Choroid plexus epithelial cell (primary cell): ENCODE measurements at regions not wholly inside any gene's neighbourhood (a gene's known extent, or its start where the extent isn't known, plus 50 kb on each side); places are given as distances from the start of the nearest gene placed in this dataset.

Experiments used
- DNase-seq: peaks from one replicate; pipeline ENCODE4 v3.0.0-alpha.2; 2010; ENCODE audit warnings: low read depth
- H3K4me3 ChIP-seq: 2 replicates; pipeline ENCODE4 v1.5.1; 2011; ENCODE audit warnings: low read depth, mild to moderate bottlenecking, control low read depth, low read length, moderate library complexity
- TF ChIP-seq, protein P1 (sequence below): conservative IDR thresholded peaks from 2 replicates; pipeline ENCODE4 v1.5.1; 2011; ENCODE audit warnings: low read depth, mild to moderate bottlenecking, control low read depth, inconsistent platforms, low read length, moderate library complexity

DNA sequence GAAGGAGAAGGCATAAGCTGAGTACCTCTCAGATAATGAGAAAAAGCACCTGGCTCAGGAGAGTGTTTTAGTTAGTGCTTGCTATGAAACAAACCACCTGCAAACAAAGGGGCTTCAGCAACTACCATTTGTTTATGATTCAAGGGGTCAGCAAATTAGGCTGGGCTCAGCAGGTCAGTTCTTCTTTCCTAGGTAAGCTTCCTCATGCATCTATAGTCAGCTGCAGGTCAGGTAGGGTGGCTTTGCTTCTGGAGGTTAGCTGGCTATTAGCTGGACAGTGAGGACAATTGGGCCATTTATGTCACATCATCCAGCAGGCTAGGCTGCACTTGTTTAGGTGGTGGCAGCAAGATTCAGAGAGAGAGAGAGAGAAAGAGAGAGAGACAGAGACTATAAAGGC is 185.5 kb downstream of the EMX2 start:
- H3K4me3 ChIP-seq: no peak overlapping the region
- no peak for DNase-seq
- TF ChIP-seq, protein P1, sequence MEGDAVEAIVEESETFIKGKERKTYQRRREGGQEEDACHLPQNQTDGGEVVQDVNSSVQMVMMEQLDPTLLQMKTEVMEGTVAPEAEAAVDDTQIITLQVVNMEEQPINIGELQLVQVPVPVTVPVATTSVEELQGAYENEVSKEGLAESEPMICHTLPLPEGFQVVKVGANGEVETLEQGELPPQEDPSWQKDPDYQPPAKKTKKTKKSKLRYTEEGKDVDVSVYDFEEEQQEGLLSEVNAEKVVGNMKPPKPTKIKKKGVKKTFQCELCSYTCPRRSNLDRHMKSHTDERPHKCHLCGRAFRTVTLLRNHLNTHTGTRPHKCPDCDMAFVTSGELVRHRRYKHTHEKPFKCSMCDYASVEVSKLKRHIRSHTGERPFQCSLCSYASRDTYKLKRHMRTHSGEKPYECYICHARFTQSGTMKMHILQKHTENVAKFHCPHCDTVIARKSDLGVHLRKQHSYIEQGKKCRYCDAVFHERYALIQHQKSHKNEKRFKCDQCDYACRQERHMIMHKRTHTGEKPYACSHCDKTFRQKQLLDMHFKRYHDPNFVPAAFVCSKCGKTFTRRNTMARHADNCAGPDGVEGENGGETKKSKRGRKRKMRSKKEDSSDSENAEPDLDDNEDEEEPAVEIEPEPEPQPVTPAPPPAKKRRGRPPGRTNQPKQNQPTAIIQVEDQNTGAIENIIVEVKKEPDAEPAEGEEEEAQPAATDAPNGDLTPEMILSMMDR: no peak

DNA sequence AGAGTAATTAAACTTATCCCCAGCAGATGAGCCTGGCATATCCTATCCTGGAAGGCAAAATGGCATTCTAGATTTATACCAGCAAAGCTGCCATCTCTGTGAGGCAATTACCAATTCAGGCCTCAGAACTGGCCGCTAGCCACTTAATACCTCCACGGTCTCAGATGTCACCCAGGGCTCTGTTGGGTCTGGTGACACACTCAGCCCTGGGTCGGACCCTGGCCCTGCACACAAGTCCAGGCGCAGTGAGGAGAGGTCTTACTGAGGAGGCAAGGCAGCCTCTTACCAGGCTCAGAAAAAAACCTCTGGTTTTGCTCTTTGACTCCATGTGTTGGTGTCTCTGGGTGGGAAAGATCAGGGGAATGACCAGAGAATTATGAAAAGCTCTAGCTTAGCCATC is 186.6 kb downstream of the EMX2 start:
- no peak overlapping the region for H3K4me3 ChIP-seq
- no peak for DNase-seq
- TF ChIP-seq, protein P1: no peak

DNA sequence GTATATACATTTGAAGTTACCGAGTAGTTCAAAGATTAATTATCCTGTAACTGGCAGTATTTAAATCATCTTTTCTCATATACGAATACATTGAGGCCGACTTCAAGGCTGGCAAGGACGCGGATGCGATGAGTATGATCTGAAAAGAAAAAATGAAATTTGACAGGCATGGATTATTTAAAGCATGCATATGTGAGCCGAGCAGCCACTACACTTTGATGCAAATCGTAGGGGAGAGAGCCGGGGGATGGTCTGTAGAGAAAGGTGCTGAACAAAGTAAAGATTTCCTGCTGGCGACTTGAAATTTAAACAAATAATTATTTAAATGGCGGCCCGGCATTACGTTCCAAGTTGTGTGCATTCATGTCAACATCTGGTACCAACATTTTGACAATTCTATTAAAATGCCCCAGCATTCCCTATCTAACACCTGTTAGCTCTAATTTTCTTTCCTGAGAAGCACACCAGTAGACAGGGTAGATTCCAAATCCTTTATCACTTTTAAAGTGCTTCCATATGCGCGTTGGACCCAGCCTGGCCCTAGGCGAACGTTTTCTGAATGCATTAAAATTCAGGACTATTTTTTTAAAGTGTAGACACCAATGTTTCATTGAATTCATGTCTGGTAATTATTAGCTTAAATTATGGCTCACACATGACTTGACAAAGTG is 188.7 kb downstream of the EMX2 start:
- TF ChIP-seq, protein P1: no peak
- H3K4me3 ChIP-seq: no peak overlapping the region
- no peak for DNase-seq

DNA sequence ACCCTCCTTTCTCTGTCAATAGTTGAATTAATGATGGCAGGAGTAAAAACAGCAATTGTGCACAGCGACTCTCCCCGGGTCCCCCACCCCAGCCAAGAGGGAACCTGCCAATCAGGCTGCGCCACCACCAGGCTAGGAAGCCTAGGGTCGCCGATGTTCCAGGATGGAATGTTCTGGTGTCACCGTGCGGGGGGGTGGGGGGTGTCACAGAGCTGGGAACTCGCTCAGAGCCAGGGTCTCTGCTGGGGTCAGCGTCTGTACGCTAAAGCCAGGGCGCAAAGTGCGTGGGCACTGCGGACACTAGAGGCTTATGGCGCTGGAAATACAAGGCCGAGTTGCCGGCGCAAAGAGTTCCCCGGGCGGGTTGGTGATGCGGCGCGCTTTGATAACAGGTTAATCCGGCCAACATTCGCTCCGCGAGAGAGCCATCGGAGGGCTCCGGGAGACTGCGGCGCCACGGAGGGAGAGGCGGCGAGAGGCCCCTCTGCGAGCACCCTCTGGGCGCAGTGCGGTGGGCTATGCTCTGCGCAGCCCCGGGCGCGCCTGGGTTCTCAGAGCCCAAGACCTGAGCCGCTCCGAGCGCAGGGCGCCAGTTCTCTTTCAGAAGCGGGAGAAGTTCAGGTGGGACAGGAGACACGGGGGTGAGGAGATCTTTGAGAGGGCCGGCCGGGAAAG is 192.3 kb downstream of the EMX2 start:
- DNase-seq: no peak
- TF ChIP-seq, protein P1: no peak
- H3K4me3 ChIP-seq: no peak overlapping the region

DNA sequence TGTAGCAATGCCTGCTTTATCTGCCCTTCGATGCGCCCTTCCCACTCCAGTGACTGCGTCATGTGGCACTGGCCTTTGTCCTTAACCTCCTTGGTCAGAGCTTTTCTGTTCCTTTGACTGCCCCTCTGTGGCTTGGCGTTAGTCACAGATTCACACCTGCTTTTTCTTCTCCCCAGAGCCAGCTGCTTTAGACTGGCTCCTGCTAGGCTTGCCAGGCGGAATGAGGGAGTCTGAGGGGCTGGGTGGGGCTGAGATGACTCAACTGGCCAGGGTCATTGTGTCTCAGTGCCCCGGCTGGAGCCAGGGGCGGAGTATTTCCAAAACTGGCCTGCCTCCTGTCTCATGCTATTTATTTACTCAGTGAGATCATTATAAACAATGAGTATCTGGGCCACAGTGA is 194.1 kb downstream of the EMX2 start:
- H3K4me3 ChIP-seq: no peak overlapping the region
- no peak for DNase-seq
- TF ChIP-seq, protein P1: no peak

DNA sequence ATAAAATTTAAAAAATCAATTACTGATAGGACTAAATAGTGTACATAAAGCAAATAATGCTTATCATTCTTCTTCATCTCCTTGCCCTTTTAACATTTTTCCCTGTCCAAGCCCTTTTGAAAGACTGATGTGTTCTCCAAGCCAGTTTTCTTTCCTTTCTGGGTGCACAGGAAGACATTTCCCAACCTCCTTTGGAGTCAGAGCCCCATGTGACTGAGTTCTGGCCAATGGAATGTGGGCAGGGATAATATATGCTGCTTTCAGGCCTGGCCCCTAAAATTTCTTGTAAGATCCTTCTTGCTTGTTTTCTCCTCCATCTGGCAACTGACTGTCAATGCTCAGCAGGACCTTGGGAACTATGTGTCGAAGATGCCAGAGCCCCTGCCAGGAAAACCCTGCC is 197.5 kb downstream of the EMX2 start:
- DNase-seq: no peak
- TF ChIP-seq, protein P1: no peak
- H3K4me3 ChIP-seq: no peak overlapping the region
